Peyer's patch (tissue), 4 donors: ENCODE measurements at regions not wholly inside any gene's neighbourhood (a gene's known extent, or its start where the extent isn't known, plus 50 kb on each side); places are given as distances from the start of the nearest gene placed in this dataset.

Source experiments
- POLR2A ChIP-seq, 2 donors: fragments of 450-650 bp; IDR thresholded peaks; one replicate each; pipeline ENCODE4 v1.5.1; 2017; ENCODE audit warnings: antibody characterized with exemption in 2 of 2, mild to moderate bottlenecking in 2 of 2, moderate library complexity in 2 of 2
- TF ChIP-seq, protein P1 (sequence below), 6 experiments: fragments of 450-650 bp in 4 of 6; fragments of 200-600 bp in 2 of 6; sonication (generic) in 1 of 6; IDR thresholded peaks; one replicate each; pipeline ENCODE4 v1.5.1; 2017 to 2019; ENCODE audit warnings: antibody characterized with exemption in 6 of 6, mild to moderate bottlenecking in 3 of 6, moderate library complexity in 1 of 6

DNA sequence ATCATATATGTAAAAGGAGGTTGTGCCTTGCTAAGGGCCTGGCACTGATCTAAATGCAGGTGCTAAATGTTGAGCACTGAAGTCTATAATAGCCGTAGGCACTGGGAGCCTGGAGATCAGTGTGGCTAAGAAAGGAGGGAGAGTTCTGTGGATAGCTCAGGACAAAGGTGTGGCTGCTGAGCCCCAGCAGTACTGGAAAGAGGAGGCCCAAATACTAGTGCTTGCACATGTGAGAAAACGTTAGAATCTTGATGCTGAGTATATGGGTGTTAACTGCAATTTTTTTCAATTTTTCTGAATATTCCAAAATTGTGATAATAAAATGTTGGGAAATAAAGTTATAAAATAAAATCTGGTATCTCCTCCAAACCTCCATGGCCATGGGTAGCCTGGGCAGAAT is 62.5 kb upstream of the PTGFRN start:
- no peak for TF ChIP-seq POLR2A (IDR thresholded peaks at IDR 0.05)
- TF ChIP-seq, protein P1, sequence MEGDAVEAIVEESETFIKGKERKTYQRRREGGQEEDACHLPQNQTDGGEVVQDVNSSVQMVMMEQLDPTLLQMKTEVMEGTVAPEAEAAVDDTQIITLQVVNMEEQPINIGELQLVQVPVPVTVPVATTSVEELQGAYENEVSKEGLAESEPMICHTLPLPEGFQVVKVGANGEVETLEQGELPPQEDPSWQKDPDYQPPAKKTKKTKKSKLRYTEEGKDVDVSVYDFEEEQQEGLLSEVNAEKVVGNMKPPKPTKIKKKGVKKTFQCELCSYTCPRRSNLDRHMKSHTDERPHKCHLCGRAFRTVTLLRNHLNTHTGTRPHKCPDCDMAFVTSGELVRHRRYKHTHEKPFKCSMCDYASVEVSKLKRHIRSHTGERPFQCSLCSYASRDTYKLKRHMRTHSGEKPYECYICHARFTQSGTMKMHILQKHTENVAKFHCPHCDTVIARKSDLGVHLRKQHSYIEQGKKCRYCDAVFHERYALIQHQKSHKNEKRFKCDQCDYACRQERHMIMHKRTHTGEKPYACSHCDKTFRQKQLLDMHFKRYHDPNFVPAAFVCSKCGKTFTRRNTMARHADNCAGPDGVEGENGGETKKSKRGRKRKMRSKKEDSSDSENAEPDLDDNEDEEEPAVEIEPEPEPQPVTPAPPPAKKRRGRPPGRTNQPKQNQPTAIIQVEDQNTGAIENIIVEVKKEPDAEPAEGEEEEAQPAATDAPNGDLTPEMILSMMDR (IDR thresholded peaks at IDR 0.05) = no peak
